Natural killer cell (primary cell): ENCODE measurements at regions not wholly inside any gene's neighbourhood (a gene's known extent, or its start where the extent isn't known, plus 50 kb on each side); places are given as distances from the start of the nearest gene placed in this dataset.

Experiments
- ATAC-seq, 3 donors: fragments of 150-1000 bp in 2 of 3; fragments of 200-7000 bp in 1 of 3; cut with Tn5 transposase; 1 replicate in 1 of 3; 2 replicates in 2 of 3; pipeline ENCODE4 v1.10.0; 2021; ENCODE audit warnings: mild to moderate bottlenecking in 2 of 3, moderate library complexity in 2 of 3
- DNase-seq, 2 donors: peaks; one replicate each; pipeline versions ENCODE4 v3.0.0 to v3.0.0-alpha.2; 2013 to 2021; ENCODE audit warnings: mixed read lengths in 1 of 2
- H3K27ac ChIP-seq: one replicate; pipeline ENCODE4 v1.5.1; 2013; ENCODE audit warnings: mild to moderate bottlenecking, low read length
- H3K27me3 ChIP-seq: one replicate; pipeline ENCODE4 v1.6.1; 2013; ENCODE audit warnings: low read length; ENCODE audit not compliant: control insufficient read depth, insufficient read depth
- H3K36me3 ChIP-seq: one replicate; pipeline ENCODE4 v1.6.1; 2013; ENCODE audit warnings: low read length; ENCODE audit not compliant: control insufficient read depth, insufficient read depth
- H3K4me1 ChIP-seq: one replicate; pipeline ENCODE4 v1.6.1; 2013; ENCODE audit warnings: low read length; ENCODE audit not compliant: control insufficient read depth, insufficient read depth
- H3K4me3 ChIP-seq: one replicate; pipeline ENCODE4 v1.5.1; 2013; ENCODE audit warnings: low read length
- H3K9me3 ChIP-seq: one replicate; pipeline ENCODE4 v1.6.1; 2013; ENCODE audit warnings: low read length; ENCODE audit not compliant: control insufficient read depth, insufficient read depth
- H3K27ac Mint-ChIP-seq, 2 donors: one replicate each; pipeline ENCODE4 v1.8.0; 2022; ENCODE audit warnings: mild to moderate bottlenecking in 2 of 2, mixed read lengths in 2 of 2, moderate library complexity in 1 of 2
- H3K27me3 Mint-ChIP-seq, 2 donors: one replicate each; pipeline ENCODE4 v1.8.0; 2022; ENCODE audit warnings: low read depth in 2 of 2, mixed read lengths in 2 of 2
- H3K36me3 Mint-ChIP-seq: one replicate; pipeline ENCODE4 v1.8.0; 2022; ENCODE audit warnings: mixed read lengths
- H3K4me1 Mint-ChIP-seq, 2 donors: one replicate each; pipeline ENCODE4 v1.8.0; 2022; ENCODE audit warnings: mixed read lengths in 2 of 2
- H3K4me3 Mint-ChIP-seq: one replicate; pipeline ENCODE4 v1.8.0; 2022; ENCODE audit warnings: mild to moderate bottlenecking, moderate library complexity, mixed read lengths
- H3K9me3 Mint-ChIP-seq, 2 donors: one replicate each; pipeline ENCODE4 v1.8.0; 2022; ENCODE audit warnings: mixed read lengths in 2 of 2
- WGBS: methylation state at CpG from one replicate; pipeline ENCODE4 v1.1.7; 2013; ENCODE audit warnings: missing lambda C conversion rate; ENCODE audit not compliant: insufficient coverage; 5-methylcytosine and 5-hydroxymethylcytosine counted together
- intact Hi-C: fragments of 100-400 bp; cut with micrococcal nuclease; formaldehyde crosslinking; loops from one replicate; pipeline ENCODE4 v1.14.2; 2022
- TF ChIP-seq, protein P1 (sequence below): fragments of 200-600 bp; IDR thresholded peaks from one replicate; pipeline ENCODE4 v1.8.0; 2022; ENCODE audit warnings: antibody characterized with exemption

DNA sequence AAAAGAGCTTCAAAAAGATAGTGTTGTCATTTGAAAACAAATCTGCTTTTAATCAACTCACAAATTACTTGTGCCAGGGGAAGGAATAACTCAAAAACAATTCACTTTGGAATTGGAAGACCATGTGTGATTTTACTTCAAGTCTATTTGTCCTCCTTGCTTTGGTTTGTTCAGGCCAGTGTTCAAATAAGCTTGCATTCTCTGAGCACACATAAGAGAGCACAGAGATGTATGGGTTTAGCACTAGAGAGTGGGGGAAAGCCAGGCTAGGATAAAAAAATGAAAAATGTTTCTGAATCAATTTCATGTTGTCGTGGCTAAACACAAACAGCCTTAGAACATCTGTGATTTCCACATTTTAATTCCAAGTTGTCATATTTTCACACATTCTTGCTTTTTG lies 325.7 kb upstream of the LYPLAL1 start:
- Mint-ChIP-seq H3K4me3 (no peak overlapping the region), H3K27ac (no peak overlapping the region), H3K27me3 (no peaks in the 10 kb centered on the region), H3K4me1 (no peaks in the 10 kb centered on the region), H3K36me3 (no peaks in the 10 kb centered on the region), H3K9me3 (peaks cover 14 to 17% of the 10 kb centered on the region in 2 donors)
- Histone ChIP-seq H3K9me3 (no peaks in the 10 kb centered on the region), H3K27me3 (no peaks in the 10 kb centered on the region), H3K27ac (no peak overlapping the region), H3K4me1 (no peaks in the 10 kb centered on the region), H3K4me3 (no peak overlapping the region), H3K36me3 (no peaks in the 10 kb centered on the region)
- intact Hi-C loops = no loop called here
- no peak for ATAC-seq
- WGBS = no CpG with 5 or more reads among the region's 1 CpG
- TF ChIP-seq, protein P1, sequence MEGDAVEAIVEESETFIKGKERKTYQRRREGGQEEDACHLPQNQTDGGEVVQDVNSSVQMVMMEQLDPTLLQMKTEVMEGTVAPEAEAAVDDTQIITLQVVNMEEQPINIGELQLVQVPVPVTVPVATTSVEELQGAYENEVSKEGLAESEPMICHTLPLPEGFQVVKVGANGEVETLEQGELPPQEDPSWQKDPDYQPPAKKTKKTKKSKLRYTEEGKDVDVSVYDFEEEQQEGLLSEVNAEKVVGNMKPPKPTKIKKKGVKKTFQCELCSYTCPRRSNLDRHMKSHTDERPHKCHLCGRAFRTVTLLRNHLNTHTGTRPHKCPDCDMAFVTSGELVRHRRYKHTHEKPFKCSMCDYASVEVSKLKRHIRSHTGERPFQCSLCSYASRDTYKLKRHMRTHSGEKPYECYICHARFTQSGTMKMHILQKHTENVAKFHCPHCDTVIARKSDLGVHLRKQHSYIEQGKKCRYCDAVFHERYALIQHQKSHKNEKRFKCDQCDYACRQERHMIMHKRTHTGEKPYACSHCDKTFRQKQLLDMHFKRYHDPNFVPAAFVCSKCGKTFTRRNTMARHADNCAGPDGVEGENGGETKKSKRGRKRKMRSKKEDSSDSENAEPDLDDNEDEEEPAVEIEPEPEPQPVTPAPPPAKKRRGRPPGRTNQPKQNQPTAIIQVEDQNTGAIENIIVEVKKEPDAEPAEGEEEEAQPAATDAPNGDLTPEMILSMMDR = no peak
- DNase-seq = no peak

DNA sequence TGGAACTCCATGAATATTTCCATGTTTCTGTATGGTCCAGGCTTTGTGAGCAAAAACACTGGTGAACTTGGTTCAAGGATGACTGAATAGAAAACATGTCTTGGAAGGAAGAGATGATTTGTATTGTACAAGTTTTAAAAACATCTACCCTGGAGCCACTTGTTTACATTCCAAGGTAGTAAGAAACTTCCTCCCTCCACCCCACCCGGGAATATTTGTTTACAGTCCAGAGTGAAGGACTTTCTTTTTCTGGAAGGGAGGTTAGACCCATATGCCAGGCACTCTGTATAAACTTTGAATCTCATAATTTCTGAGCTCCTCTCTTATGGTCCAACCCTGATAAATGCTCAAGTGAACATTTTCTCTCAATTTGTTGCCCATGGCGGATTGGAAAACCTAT lies 323.3 kb upstream of the LYPLAL1 start:
- H3K4me1 Mint-ChIP-seq = no peaks in the 10 kb centered on the region
- intact Hi-C loops = no loop called here
- no peak overlapping the region for H3K27ac Mint-ChIP-seq
- Histone ChIP-seq H3K36me3 (no peaks in the 10 kb centered on the region), H3K9me3 (no peaks in the 10 kb centered on the region), H3K4me3 (no peak overlapping the region), H3K27ac (no peak overlapping the region), H3K4me1 (no peaks in the 10 kb centered on the region), H3K27me3 (no peaks in the 10 kb centered on the region)
- TF ChIP-seq, protein P1 = no peak
- no peaks in the 10 kb centered on the region for H3K36me3 Mint-ChIP-seq
- no peak overlapping the region for H3K4me3 Mint-ChIP-seq
- 79% methylated on average over 1 of the region's 2 CpGs for WGBS
- DNase-seq (no peak), ATAC-seq (no peak)
- no peaks in the 10 kb centered on the region for H3K27me3 Mint-ChIP-seq
- H3K9me3 Mint-ChIP-seq = peaks cover 8 to 13% of the 10 kb centered on the region in 2 donors

- DNase-seq = no peak
- Histone ChIP-seq H3K36me3 (no peaks in the 10 kb centered on the region), H3K27me3 (no peaks in the 10 kb centered on the region), H3K27ac (no peak overlapping the region), H3K9me3 (no peaks in the 10 kb centered on the region), H3K4me1 (no peaks in the 10 kb centered on the region), H3K4me3 (no peak overlapping the region)
- intact Hi-C loops = no loop called here
- Mint-ChIP-seq H3K36me3 (no peaks in the 10 kb centered on the region), H3K27me3 (no peaks in the 10 kb centered on the region), H3K4me3 (no peak overlapping the region), H3K9me3 (peaks cover 2 to 7% of the 10 kb centered on the region in 2 donors), H3K27ac (no peak overlapping the region), H3K4me1 (no peaks in the 10 kb centered on the region)
- TF ChIP-seq, protein P1 = no peak
- 79% methylated on average over 2 of the region's 2 CpGs for WGBS
- ATAC-seq = no peak
These were observed 322.1 kb upstream of the LYPLAL1 start for GRCh38 chr1:218851586-218851985.

DNA sequence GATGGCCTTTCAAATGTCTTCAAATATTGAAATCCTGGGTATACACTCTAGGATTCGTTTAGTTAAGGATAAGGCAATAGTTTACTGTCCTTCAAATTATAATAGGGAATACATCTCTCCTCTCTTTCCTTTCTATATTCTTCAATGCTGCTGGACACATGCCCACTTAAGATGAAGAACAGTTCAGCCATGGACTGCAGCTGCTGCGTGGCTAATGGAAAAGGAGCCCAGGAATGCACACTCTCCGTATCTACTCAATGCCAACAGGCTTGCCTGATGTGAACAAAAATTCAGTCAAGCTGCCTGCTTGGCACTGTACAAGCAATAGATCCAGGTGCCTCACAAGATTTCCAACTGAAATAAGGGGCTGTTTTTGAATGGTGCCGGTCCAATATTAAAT lies 321.2 kb upstream of the LYPLAL1 start:
- no peak for ATAC-seq
- 87% methylated on average over 3 of the region's 4 CpGs for WGBS
- TF ChIP-seq, protein P1 = no peak
- no peaks in the 10 kb centered on the region for H3K36me3 Mint-ChIP-seq
- H3K4me3 ChIP-seq = no peak overlapping the region
- intact Hi-C loops = no loop called here
- peaks cover 2 to 5% of the 10 kb centered on the region in 2 donors for H3K9me3 Mint-ChIP-seq
- H3K4me1 ChIP-seq = no peaks in the 10 kb centered on the region
- H3K27me3 ChIP-seq = no peaks in the 10 kb centered on the region
- H3K36me3 ChIP-seq = no peaks in the 10 kb centered on the region
- no peaks in the 10 kb centered on the region for H3K4me1 Mint-ChIP-seq
- H3K27ac ChIP-seq = no peak overlapping the region
- H3K27ac Mint-ChIP-seq = no peak overlapping the region
- no peak overlapping the region for H3K4me3 Mint-ChIP-seq
- no peaks in the 10 kb centered on the region for H3K27me3 Mint-ChIP-seq
- DNase-seq = no peak
- no peaks in the 10 kb centered on the region for H3K9me3 ChIP-seq
